Stimulated activated CD4-positive, alpha-beta T cell treated with anti-CD3 and anti-CD28 coated beads, Interleukin-1b, Interleukin-23, amount 100 ng/mL, for 48 hours (primary cell): ENCODE measurements at regions not wholly inside any gene's neighbourhood (a gene's known extent, or its start where the extent isn't known, plus 50 kb on each side); places are given as distances from the start of the nearest gene placed in this dataset.

Experiments
- DNase-seq: peaks from one replicate; pipeline ENCODE4 v3.0.0-alpha.2; 2020

GRCh38 chr1:75984781-75985180 lies 52.6 kb upstream of the ASB17 start:
- no peak for DNase-seq

- no peak for DNase-seq
These were observed 53.6 kb upstream of the ASB17 start for GRCh38 chr1:75985827-75986226.

- DNase-seq: no peak
These were observed 54.3 kb upstream of the ASB17 start for GRCh38 chr1:75986478-75986877.

DNA sequence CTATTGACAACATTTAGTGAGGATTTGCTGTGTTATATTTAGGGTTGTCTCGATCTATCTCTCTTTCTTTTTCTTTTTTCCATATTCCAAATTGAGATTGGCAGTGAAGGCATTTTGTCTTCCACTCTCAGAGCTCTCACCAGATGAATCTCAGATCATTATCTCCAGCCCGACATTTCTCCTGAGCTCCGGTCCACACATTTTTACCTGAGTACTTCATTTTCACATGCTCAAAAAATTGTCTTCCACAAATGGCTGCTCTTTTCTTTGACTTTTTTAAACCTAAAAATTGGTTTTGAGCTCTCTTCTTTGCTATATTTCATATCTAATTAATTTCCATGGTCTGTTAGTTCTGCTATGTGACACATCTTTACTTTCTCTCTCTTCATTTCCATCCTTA lies 56.9 kb upstream of the ASB17 start:
- DNase-seq: no peak

GRCh38 chr1:75990686-75991085 lies 58.5 kb upstream of the ASB17 start:
- DNase-seq: no peak

GRCh38 chr1:75991497-75992114 lies 59.4 kb upstream of the ASB17 start:
- DNase-seq: peak; percentile 70

DNA sequence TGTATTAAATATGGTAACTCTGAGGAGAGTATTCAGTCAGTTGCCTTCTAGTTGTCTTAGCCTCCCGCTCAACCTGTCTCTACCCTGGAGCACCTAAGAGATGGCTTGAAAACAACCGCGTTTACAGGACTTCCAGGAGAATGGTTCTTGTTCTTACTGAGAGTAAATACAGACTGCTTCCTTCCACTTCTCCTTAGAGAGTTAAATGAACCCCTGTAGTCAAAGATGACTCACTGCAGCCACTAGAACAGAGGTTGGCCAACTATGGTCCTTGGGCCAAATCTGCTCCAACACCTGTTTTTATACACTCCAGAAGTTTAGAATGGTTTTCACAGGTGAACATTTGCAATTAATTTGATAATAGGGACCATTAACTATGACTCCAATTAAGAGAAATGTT lies 60.1 kb upstream of the ASB17 start:
- DNase-seq: no peak

DNA sequence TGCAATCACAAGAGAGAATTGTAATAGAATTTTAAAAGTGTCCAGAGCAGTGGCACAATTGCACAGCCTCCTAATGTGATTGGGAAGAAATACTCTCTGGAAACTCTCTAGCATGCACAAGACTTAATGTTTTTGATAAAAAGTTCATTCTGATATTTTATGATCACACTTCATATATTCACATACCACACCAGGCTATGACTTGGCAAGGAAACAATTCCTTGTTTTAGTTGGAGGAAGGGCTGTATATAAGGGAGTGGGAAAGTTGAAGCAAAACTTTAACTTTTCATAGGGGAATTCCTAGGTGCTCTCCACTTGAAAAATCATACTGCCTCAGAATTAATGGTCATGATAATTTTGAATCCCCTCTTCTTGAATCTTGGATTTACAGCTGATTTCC lies 61.5 kb upstream of the ASB17 start:
- no peak for DNase-seq

DNA sequence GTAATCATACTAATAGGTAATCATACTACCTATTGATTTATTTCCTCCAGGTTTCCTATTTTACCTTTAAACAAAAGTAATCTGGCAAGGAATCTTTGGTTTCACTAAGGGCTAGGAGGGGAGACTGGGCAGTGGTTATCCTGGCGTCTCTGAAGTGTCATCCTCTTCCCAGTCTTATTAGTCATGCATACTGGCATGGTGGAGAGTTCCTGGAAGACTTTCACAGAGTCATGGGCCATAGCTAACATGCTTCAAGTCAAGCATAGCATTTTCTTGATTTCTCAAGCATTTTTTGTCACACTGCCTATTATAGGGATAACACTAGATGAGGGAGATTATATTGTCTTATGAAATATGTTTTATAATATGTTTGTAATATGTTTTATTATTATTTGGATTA lies 64.0 kb upstream of the ASB17 start:
- no peak for DNase-seq

GRCh38 chr1:75999034-75999433 lies 66.8 kb upstream of the ASB17 start:
- no peak for DNase-seq

DNA sequence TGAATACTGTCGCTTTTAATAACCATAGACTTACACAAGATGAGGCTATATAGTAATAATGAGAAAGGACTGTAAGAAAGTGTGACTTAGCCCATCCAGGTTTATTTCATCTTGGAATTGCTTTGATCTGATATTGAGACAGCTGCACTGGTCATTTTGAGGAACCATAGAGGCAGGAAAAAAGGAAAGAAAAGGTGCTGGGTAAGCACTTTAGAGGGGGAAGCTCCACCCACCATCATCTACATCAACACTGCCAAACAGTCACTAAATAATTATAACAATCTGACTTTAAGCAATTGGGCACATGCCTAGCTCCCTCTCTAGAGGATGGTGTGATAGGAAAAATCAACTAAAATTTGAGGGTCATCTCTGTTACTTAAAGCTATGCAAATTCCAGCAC lies 70.6 kb upstream of the ST6GALNAC3 start:
- DNase-seq: no peak

- DNase-seq: no peak
These were observed 68.8 kb upstream of the ST6GALNAC3 start for GRCh38 chr1:76005765-76006164.

DNA sequence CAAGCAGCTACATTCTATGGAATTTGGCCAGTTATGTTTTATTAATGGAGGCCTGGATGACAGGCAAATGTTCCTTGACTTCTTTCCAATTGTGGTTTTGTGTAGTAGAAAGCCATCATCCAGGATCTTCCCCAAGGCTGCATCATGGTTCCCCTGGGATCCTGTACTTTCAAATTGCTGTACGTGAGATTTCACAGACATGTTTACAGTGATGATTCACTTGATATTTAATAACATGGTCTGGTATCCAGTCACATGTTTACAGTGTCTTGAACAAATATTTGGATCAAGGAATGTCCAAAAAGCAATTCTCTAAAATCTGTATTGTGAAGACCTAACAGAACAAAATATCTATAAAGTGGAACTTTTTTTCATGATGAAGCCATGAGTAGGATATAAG lies 68.3 kb upstream of the ST6GALNAC3 start:
- no peak for DNase-seq

DNA sequence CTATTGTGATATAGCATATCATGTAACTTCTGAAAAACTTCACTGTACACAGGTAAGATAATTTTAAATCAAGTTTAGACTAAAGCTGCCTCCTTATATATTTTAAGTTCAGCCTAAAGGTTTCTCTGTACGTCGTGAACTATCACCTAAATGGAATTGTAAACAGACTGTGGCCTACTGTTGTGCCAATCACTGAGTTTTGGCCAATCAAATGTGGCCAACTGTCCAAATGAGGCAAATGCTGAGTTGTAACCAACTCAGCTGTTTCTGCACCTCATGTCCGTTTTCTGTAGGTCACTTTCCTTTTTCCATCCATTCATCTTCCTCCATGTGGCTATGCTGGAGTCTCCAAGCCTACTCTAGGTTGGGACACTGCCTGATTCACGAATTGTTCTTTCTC lies 63.7 kb upstream of the ST6GALNAC3 start:
- DNase-seq: no peak

GRCh38 chr1:76012341-76013205 lies 62.0 kb upstream of the ST6GALNAC3 start:
- DNase-seq: no peak

- DNase-seq: no peak
These were observed 61.4 kb upstream of the ST6GALNAC3 start for GRCh38 chr1:76013206-76013581.

- DNase-seq: no peak
These were observed 59.0 kb upstream of the ST6GALNAC3 start for GRCh38 chr1:76015478-76016103.

DNA sequence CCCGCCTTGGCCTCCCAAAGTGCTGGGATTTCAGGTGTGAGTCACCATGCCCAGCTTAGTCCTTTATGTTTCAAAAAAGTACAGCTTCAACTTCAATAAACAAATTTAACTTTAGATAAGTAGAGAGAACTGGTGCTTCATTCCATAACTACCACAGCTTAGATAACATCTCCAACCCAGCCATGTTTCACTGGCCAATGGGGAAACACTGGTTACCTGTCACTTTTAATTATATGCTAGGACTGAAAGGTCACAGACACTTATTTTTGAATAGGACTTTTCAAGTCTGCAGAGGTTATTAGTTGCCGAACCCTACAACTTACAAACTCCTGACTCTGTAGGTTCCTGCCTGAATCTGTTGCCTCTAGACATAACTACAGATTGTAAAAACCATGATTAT lies 56.5 kb upstream of the ST6GALNAC3 start:
- DNase-seq: no peak

DNA sequence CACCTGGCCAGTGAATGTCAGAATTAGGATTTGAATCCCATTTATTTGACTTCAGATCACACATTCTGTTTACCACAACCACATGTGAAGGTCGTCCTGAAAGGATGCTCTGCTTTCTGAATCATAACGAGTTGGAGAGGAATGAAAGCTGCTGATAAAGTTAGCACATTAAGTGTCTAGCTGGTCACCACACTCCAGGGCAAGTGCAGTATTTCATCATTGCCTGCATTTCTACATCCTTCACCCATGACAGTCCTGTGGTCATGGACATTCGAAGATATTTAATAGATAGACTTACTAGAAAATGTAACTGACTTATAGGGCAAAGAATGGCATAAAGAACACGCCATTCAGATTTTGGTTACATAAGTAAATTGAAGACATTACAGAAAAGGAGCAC lies 52.7 kb upstream of the ST6GALNAC3 start:
- DNase-seq: no peak

DNA sequence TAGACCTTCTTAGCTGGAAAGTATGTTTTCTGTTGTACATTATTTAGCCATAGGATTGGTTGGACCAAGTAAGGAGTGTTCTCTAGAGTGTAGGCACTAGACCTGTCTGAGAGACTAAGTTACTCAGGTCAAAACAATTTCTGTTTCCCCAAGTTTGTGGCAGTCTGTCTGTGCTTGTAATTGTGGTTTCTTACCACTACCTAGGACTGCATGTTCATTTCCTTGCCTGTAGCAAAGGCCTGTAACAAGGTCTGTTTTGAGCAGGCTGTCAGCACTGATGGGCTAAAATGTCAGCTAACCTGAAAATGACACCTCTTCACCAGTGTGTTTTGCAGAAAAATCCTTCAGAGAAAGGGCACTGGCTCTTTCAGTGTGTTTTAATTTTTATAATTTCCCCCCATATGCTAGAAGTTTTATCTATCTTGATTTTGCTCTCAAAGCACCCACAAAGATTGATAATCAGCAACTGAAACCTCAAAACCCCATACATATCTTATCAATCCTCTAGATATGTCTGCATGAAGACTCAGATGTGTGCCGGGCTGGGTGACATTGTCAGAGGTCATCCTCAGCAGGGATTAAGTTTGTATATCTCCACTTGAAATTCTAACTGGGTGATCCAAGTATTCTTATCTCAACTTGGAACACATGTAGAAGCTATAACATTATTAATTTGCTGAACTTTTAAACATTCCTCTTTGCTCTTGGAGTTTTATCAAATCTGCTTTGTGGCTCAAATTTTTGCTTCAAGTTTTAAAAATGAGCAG lies 50.7 kb upstream of the ST6GALNAC3 start:
- DNase-seq: peak; percentile 6
